MM.1S (cell line): ENCODE measurements at regions not wholly inside any gene's neighbourhood (a gene's known extent, or its start where the extent isn't known, plus 50 kb on each side); places are given as distances from the start of the nearest gene placed in this dataset.

Source experiments
- DNase-seq: peaks from one replicate; pipeline ENCODE4 v3.0.0-alpha.2; 2015
- H2AFZ ChIP-seq: fragments of 300-600 bp; sonication (generic); 2 replicates; pipeline ENCODE4 v1.6.0; 2016; ENCODE audit warnings: antibody characterized with exemption, low read length
- H3F3A ChIP-seq: fragments of 300-600 bp; sonication (generic); 2 replicates; pipeline ENCODE4 v1.6.1; 2016; ENCODE audit warnings: mild to moderate bottlenecking, antibody characterized with exemption, low read length, moderate library complexity, mixed read lengths; ENCODE audit not compliant: insufficient read depth
- H3K27ac ChIP-seq: fragments of 300-600 bp; sonication (generic); 2 replicates; pipeline ENCODE4 v1.5.1; 2016; ENCODE audit warnings: mild to moderate bottlenecking, low read length
- H3K27me3 ChIP-seq: fragments of 300-600 bp; sonication (generic); replicated peaks from 2 replicates; pipeline ENCODE4 v1.6.0; 2016; ENCODE audit warnings: low read length; ENCODE audit not compliant: insufficient read depth
- H3K36me3 ChIP-seq: fragments of 300-600 bp; sonication (generic); replicated peaks from 2 replicates; pipeline ENCODE4 v1.6.1; 2016; ENCODE audit warnings: mild to moderate bottlenecking, low read length, mixed read lengths; ENCODE audit not compliant: insufficient read depth
- H3K4me1 ChIP-seq: fragments of 300-600 bp; sonication (generic); 2 replicates; pipeline ENCODE4 v1.6.1; 2016; ENCODE audit warnings: low read length, mixed read lengths
- H3K4me2 ChIP-seq: fragments of 300-600 bp; sonication (generic); 2 replicates; pipeline ENCODE4 v1.6.0; 2016; ENCODE audit warnings: low read depth, low read length
- H3K4me3 ChIP-seq: fragments of 300-600 bp; sonication (generic); 2 replicates; pipeline ENCODE4 v1.5.1; 2016; ENCODE audit warnings: low read length, mixed read lengths
- H3K79me2 ChIP-seq: fragments of 300-600 bp; sonication (generic); 2 replicates; pipeline ENCODE4 v1.6.1; 2016; ENCODE audit warnings: mixed run types, low read length, mixed read lengths
- H3K9ac ChIP-seq: fragments of 300-600 bp; sonication (generic); 2 replicates; pipeline ENCODE4 v1.6.1; 2016; ENCODE audit warnings: low read length, mixed read lengths
- H3K9me2 ChIP-seq: fragments of 300-600 bp; sonication (generic); replicated peaks from 2 replicates; pipeline ENCODE4 v1.6.1; 2016; ENCODE audit warnings: mild to moderate bottlenecking, low read length, mixed read lengths; ENCODE audit not compliant: insufficient read depth
- H3K9me3 ChIP-seq: fragments of 300-600 bp; sonication (generic); replicated peaks from 2 replicates; pipeline ENCODE4 v1.6.1; 2016; ENCODE audit warnings: mild to moderate bottlenecking, low read length, mixed read lengths; ENCODE audit not compliant: insufficient read depth
- H4K20me1 ChIP-seq: fragments of 300-600 bp; sonication (generic); 2 replicates; pipeline ENCODE4 v1.6.1; 2016; ENCODE audit warnings: mild to moderate bottlenecking, low read length, moderate library complexity, mixed read lengths; ENCODE audit not compliant: insufficient read depth
- CTCF ChIP-seq: fragments of 300-600 bp; sonication (generic); IDR thresholded peaks from 2 replicates; pipeline ENCODE4 v1.5.1; 2016; ENCODE audit warnings: antibody characterized with exemption, low read length, mixed read lengths
- EZH2 ChIP-seq: fragments of 300-600 bp; sonication (generic); optimal IDR thresholded peaks from 2 replicates; pipeline ENCODE3; 2017; ENCODE audit warnings: low read depth, mild to moderate bottlenecking, antibody characterized with exemption, low read length, mixed read lengths
- EZH2phosphoT487 ChIP-seq: fragments of 300-600 bp; sonication (generic); IDR thresholded peaks from 2 replicates; pipeline ENCODE4 v1.6.1; 2018; ENCODE audit warnings: antibody characterized with exemption, low read length

DNA sequence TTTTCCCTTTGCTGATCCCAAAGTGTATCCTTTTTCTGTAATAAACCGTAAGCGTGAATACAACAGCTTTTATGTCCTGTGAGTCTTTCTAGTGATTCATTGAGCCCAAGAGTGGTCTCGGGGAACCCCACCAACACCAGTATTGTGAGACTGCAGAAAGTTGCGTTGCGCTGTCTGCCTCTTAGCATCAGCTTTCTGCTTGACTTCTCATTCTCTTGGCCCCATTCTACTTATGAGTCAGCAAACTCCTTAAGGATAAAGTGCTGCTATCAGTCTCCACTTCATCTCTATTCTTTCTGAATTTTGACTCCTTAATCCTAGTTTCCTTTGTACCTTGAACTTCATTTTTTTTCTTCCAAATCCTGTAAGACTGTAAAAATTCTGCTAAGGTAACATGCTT lies 184.3 kb upstream of the MBL2 start:
- H4K20me1 ChIP-seq: no peaks in the 10 kb centered on the region
- H3K4me1 ChIP-seq: no peaks in the 10 kb centered on the region
- H2AFZ ChIP-seq: no peak overlapping the region
- no peak for DNase-seq
- H3K79me2 ChIP-seq: no peaks in the 10 kb centered on the region
- H3K4me3 ChIP-seq: no peak overlapping the region
- no peak overlapping the region for H3K27ac ChIP-seq
- no peaks in the 10 kb centered on the region for H3K27me3 ChIP-seq
- no peak for TF ChIP-seq EZH2phosphoT487
- TF ChIP-seq EZH2: no peak
- no peak for TF ChIP-seq CTCF
- no peak overlapping the region for H3K4me2 ChIP-seq
- H3K36me3 ChIP-seq: no peaks in the 10 kb centered on the region
- no peaks in the 10 kb centered on the region for H3K9me3 ChIP-seq
- no peaks in the 10 kb centered on the region for H3K9me2 ChIP-seq
- H3F3A ChIP-seq: no peaks in the 10 kb centered on the region
- H3K9ac ChIP-seq: no peak overlapping the region

GRCh38 chr10:52956461-52956860 lies 183.9 kb upstream of the MBL2 start:
- Histone ChIP-seq H3K36me3 (no peaks in the 10 kb centered on the region), H3K4me3 (no peak overlapping the region), H3K27me3 (no peaks in the 10 kb centered on the region), H3K9ac (no peak overlapping the region), H3K9me2 (no peaks in the 10 kb centered on the region), H3K4me2 (no peak overlapping the region), H3K4me1 (no peaks in the 10 kb centered on the region), H3K9me3 (no peaks in the 10 kb centered on the region), H4K20me1 (no peaks in the 10 kb centered on the region), H2AFZ (no peak overlapping the region), H3K27ac (no peak overlapping the region), H3F3A (no peaks in the 10 kb centered on the region), H3K79me2 (no peaks in the 10 kb centered on the region)
- DNase-seq: no peak
- no peak for TF ChIP-seq CTCF
- no peak for TF ChIP-seq EZH2phosphoT487
- no peak for TF ChIP-seq EZH2

GRCh38 chr10:52955337-52955736 lies 182.8 kb upstream of the MBL2 start:
- H2AFZ ChIP-seq: no peak overlapping the region
- no peak overlapping the region for H3K4me3 ChIP-seq
- H3K4me2 ChIP-seq: no peak overlapping the region
- no peak for DNase-seq
- H3K36me3 ChIP-seq: no peaks in the 10 kb centered on the region
- no peaks in the 10 kb centered on the region for H3K27me3 ChIP-seq
- no peaks in the 10 kb centered on the region for H3K9me2 ChIP-seq
- no peaks in the 10 kb centered on the region for H3K9me3 ChIP-seq
- no peaks in the 10 kb centered on the region for H3K79me2 ChIP-seq
- H3F3A ChIP-seq: no peaks in the 10 kb centered on the region
- H3K9ac ChIP-seq: no peak overlapping the region
- H4K20me1 ChIP-seq: no peaks in the 10 kb centered on the region
- no peaks in the 10 kb centered on the region for H3K4me1 ChIP-seq
- no peak for TF ChIP-seq EZH2
- no peak for TF ChIP-seq EZH2phosphoT487
- TF ChIP-seq CTCF: no peak
- H3K27ac ChIP-seq: no peak overlapping the region
